Common myeloid progenitor, CD34-positive (primary cell): ENCODE measurements at regions not wholly inside any gene's neighbourhood (a gene's known extent, or its start where the extent isn't known, plus 50 kb on each side); places are given as distances from the start of the nearest gene placed in this dataset.
"Not testable (repeated sequence)": the region's sequence is repeated elsewhere in the genome, so short reads cannot be mapped to it uniquely, and the experiment has no call there.

Experiments used
- CTCF ChIA-PET: fragments of 350-600 bp; sonication (Branson Sonifier 250); formaldehyde crosslinking; loops from one replicate; lab custom pipeline; 2021; ENCODE audit warnings: antibody characterized with exemption; lab: Charles Lee
- POLR2A ChIA-PET: fragments of 350-600 bp; sonication (Branson Sonifier 250); formaldehyde crosslinking; loops from one replicate; lab custom pipeline; 2021; ENCODE audit warnings: antibody characterized with exemption; lab: Charles Lee
- DNase-seq, 3 donors: peaks; one replicate each; pipeline versions ENCODE4 v3.0.0 to v3.0.0-alpha.2; 2013
- H3K27ac ChIP-seq, 2 experiments: 1 replicate in 1 of 2; 2 replicates in 1 of 2; pipeline ENCODE4 v1.7.0; 2013; ENCODE audit warnings: inconsistent platforms in 2 of 2, low read length in 2 of 2, mild to moderate bottlenecking in 2 of 2, low read depth in 1 of 2, moderate library complexity in 1 of 2; ENCODE audit not compliant: severe bottlenecking in 2 of 2, insufficient read depth in 1 of 2, poor library complexity in 1 of 2
- H3K27me3 ChIP-seq, 5 experiments: replicated peaks in 2 of 5; 1 replicate in 3 of 5; 2 replicates in 2 of 5; pipeline versions ENCODE4 v1.6.1 to v1.7.0; 2013; ENCODE audit warnings: low read length in 4 of 5, mild to moderate bottlenecking in 2 of 5, moderate library complexity in 2 of 5, inconsistent platforms in 1 of 5; ENCODE audit not compliant: insufficient read depth in 5 of 5, control insufficient read depth in 4 of 5
- H3K36me3 ChIP-seq, 4 experiments: 1 replicate in 2 of 4; 2 replicates in 2 of 4; pipeline versions ENCODE4 v1.6.1 to v1.7.0; 2013; ENCODE audit warnings: low read length in 3 of 4, control low read depth in 1 of 4, mild to moderate bottlenecking in 1 of 4; ENCODE audit not compliant: control insufficient read depth in 4 of 4, insufficient read depth in 4 of 4
- H3K4me1 ChIP-seq, 4 experiments: 1 replicate in 3 of 4; 2 replicates in 1 of 4; pipeline versions ENCODE4 v1.6.1 to v1.7.1; 2013; ENCODE audit warnings: low read length in 3 of 4, mild to moderate bottlenecking in 3 of 4, control low read depth in 1 of 4, inconsistent platforms in 1 of 4, moderate library complexity in 1 of 4; ENCODE audit not compliant: control insufficient read depth in 4 of 4, insufficient read depth in 4 of 4; ENCODE audit errors: control extremely low read depth in 1 of 4
- H3K4me3 ChIP-seq, 7 experiments: 1 replicate in 4 of 7; 2 replicates in 3 of 7; pipeline versions ENCODE4 v1.5.1 to v1.7.0; 2013; ENCODE audit warnings: mild to moderate bottlenecking in 7 of 7, low read length in 6 of 7, moderate library complexity in 6 of 7, inconsistent platforms in 2 of 7, low read depth in 2 of 7, control low read depth in 1 of 7; ENCODE audit not compliant: insufficient read depth in 4 of 7, control insufficient read depth in 1 of 7; ENCODE audit errors: extremely low read depth in 1 of 7
- H3K9me3 ChIP-seq, 5 experiments: 1 replicate in 4 of 5; 2 replicates in 1 of 5; pipeline versions ENCODE4 v1.6.1 to v1.7.1; 2013; ENCODE audit warnings: low read length in 4 of 5, mild to moderate bottlenecking in 2 of 5, inconsistent platforms in 1 of 5, low read depth in 1 of 5, moderate library complexity in 1 of 5; ENCODE audit not compliant: control insufficient read depth in 4 of 5, insufficient read depth in 2 of 5; ENCODE audit errors: control extremely low read depth in 1 of 5
- WGBS: methylation state at CpG from one replicate; pipeline ENCODE4 v1.1.5; 2013; ENCODE audit not compliant: insufficient coverage; 5-methylcytosine and 5-hydroxymethylcytosine counted together

GRCh38 chr7:84865560-84865959 lies 321.3 kb downstream of the SEMA3D start:
- Histone ChIP-seq H3K27me3 (no peaks in the 10 kb centered on the region), H3K27ac (no peak overlapping the region), H3K4me1 (no peaks in the 10 kb centered on the region), H3K36me3 (no peaks in the 10 kb centered on the region), H3K4me3 (no peak overlapping the region), H3K9me3 (no peaks in the 10 kb centered on the region)
- no peak for DNase-seq
- WGBS, result no CpG with 5 or more reads among the region's 1 CpG
- POLR2A ChIA-PET, result no interaction called here
- CTCF ChIA-PET, result interaction anchor here (1.5 kb wide), 1 partner anchor 9 kb away, joined by 3 read pairs; no protein-coding TSS in a partner anchor

DNA sequence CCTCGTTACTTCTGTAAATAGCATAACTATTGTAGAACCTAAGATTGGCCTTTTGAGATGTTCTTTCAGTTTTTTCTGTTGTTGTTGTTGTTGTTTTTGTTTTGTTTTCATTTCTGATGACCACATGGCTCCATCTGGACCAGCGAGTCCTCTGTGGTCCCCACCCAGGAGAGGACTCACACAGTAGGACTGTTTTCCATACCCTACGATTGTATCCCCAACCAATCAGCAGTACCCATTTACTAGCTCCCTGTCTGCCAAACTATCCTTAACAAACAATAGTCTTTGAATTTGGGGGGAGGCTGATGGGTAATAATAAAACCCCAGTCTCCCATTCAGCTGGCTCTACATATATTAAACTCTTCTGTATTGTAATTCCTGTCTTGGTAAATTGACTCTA lies 329.5 kb downstream of the SEMA3D start:
- WGBS, result no CpG with 5 or more reads among the region's 3 CpGs
- no peak for DNase-seq
- Histone ChIP-seq H3K27ac (no peak overlapping the region), H3K4me1 (no peaks in the 10 kb centered on the region), H3K36me3 (no peaks in the 10 kb centered on the region), H3K4me3 (no peak overlapping the region), H3K27me3 (no peaks in the 10 kb centered on the region), H3K9me3 (no peaks in the 10 kb centered on the region)
- ChIA-PET POLR2A (no interaction called here), CTCF (interaction anchor here (1.1 kb wide), 1 partner anchor 8 kb away, joined by 3 read pairs; no protein-coding TSS in a partner anchor)

DNA sequence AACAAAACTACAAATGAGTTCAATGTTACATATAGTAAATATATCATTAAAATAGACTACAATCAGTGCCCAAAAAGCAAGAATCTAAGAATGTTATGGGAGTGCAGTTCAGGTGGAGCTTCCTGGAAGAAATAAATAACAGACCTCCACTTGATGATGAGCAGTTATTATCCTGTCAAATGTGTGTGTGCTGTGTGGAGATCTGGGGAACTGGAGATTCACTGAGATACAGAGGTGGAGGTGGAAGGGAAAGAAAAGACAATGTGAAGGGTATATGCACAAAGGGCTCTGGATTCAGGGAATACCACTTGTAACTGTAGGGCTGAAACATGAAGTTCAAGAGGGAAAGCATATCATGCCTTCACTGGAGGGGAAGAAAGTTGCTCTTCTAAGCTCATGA lies 331.1 kb downstream of the SEMA3D start:
- CTCF ChIA-PET, result no interaction called here

DNA sequence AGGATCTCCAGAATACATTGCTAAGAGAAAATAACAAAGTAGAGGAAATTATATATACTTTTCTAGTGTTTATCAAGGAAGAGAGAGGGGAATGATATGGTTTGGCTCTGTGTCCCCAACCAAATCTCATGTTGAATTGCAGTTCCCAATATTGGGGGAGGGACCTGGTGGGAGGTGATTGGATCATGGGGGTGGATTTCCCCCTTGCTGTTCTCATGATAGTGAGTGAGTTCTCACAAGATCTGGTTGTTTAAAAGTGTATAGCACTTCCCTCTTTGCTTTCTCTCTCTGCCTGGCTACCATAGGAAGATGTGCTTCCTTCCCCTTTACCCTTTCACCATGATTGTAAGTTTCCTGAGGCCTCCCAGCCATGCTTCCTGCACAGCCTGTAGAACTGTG lies 337.9 kb downstream of the SEMA3D start:
- H3K4me1 ChIP-seq, DNase-seq, H3K4me3 ChIP-seq, CTCF ChIA-PET, H3K36me3 ChIP-seq, H3K9me3 ChIP-seq, POLR2A ChIA-PET, H3K27me3 ChIP-seq, H3K27ac ChIP-seq: not testable (repeated sequence)

More for the DNA sequence above, 331.1 kb downstream of the SEMA3D start:
- Histone ChIP-seq H3K9me3 (no peaks in the 10 kb centered on the region), H3K27ac (no peak overlapping the region), H3K4me1 (no peaks in the 10 kb centered on the region), H3K4me3 (no peak overlapping the region), H3K27me3 (no peaks in the 10 kb centered on the region), H3K36me3 (no peaks in the 10 kb centered on the region)
- DNase-seq, result no peak
- POLR2A ChIA-PET, result no interaction called here

GRCh38 chr7:84848219-84848973 lies 338.5 kb downstream of the SEMA3D start:
- Histone ChIP-seq H3K27me3 (no peaks in the 10 kb centered on the region), H3K4me1 (no peaks in the 10 kb centered on the region), H3K9me3 (peaks cover 0 to 3% (median 0%) of the 10 kb centered on the region in 5 experiments), H3K27ac (no peak overlapping the region), H3K36me3 (no peaks in the 10 kb centered on the region), H3K4me3 (no peak overlapping the region)
- ChIA-PET CTCF (no interaction called here), POLR2A (no interaction called here)
- no peak for DNase-seq

GRCh38 chr7:84847790-84848189 lies 339.1 kb downstream of the SEMA3D start:
- no peak for DNase-seq
- WGBS, result 96% methylated on average over 3 of the region's 3 CpGs
- Histone ChIP-seq H3K4me3 (no peak overlapping the region), H3K27me3 (no peaks in the 10 kb centered on the region), H3K9me3 (peaks cover 0 to 3% (median 0%) of the 10 kb centered on the region in 5 experiments), H3K27ac (no peak overlapping the region), H3K4me1 (no peaks in the 10 kb centered on the region), H3K36me3 (no peaks in the 10 kb centered on the region)
- ChIA-PET CTCF (no interaction called here), POLR2A (no interaction called here)

DNA sequence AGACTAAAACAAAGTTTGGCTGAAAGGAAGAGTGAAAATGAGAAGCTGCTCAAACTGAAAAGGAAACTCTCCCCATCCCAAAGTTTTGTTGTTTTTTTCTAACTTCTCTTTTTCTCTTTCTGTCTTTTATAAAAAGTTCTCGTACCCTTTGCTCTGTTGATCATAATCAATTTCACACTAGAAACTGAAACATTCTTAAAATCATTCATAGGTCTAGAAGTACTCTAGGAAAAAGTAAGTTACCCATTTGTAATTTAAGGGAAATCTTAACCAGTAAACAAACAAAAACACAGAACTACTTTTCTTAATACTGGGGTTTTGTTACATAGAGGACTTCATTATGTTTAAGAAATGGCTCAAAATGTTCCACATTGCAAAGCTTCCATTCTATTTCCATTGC lies 339.8 kb downstream of the SEMA3D start:
- no peaks in the 10 kb centered on the region for H3K27me3 ChIP-seq
- CTCF ChIA-PET, result no interaction called here
- H3K4me1 ChIP-seq, result no peaks in the 10 kb centered on the region
- no peaks in the 10 kb centered on the region for H3K36me3 ChIP-seq
- no peak for DNase-seq
- POLR2A ChIA-PET, result no interaction called here
- H3K27ac ChIP-seq, result no peak overlapping the region
- H3K4me3 ChIP-seq, result no peak overlapping the region
- WGBS, result no CpG with 5 or more reads among the region's 1 CpG
- peaks cover 0 to 3% (median 0%) of the 10 kb centered on the region in 5 experiments for H3K9me3 ChIP-seq
